ENCODE measurements at regions not wholly inside any gene's neighbourhood (a gene's known extent, or its start where the extent isn't known, plus 50 kb on each side); places are given as distances from the start of the nearest gene placed in this dataset.

DNA sequence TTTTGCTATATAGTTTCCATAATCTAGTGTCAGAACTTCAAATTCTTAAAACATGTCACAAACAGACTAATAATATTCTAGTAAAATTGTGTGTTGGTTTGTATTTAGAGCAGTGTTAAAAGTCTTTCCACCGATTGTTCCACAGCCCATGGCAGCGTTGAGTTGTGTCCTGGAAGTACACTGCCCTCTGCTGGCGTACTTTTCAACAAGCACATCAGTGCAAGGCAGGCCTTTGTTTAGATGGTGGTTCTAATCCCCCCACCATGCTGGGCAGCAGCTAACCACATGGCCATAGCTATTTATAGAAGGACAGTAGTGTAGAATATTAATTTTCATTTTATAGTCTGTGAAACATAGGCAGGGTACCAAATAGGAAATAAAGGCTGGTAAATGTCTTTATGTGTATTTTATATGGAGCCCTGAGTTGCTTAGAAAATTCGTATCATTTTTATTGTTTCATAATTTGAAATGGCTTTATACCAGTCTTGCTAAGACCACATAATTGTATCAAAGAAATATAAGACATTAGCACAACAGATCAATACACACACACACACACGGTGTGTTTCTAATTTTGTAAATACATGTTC is 235.4 kb downstream of the SEC23A start (continued):
- TF ChIP-seq YEATS4 (CRISPR knock-in tag; IDR thresholded peaks at IDR 0.05; ENCODE audit: borderline replicate concordance) (no peak), PITX1 (CRISPR knock-in tag; IDR thresholded peaks at IDR 0.05) (no peak), HMG20B (CRISPR knock-in tag; conservative IDR thresholded peaks at IDR 0.05) (no peak), SRSF9 (IDR thresholded peaks at IDR 0.05; ENCODE audit: borderline replicate concordance, insufficient read depth, low read depth, low read length, poor library complexity, severe bottlenecking) (no peak), KDM6A (CRISPR knock-in tag; IDR thresholded peaks at IDR 0.05; ENCODE audit: low read depth) (no peak), ZNF746 (CRISPR knock-in tag; IDR thresholded peaks at IDR 0.05) (no peak), TBX3 (IDR thresholded peaks at IDR 0.05; ENCODE audit: borderline replicate concordance) (no peak), EEA1 (CRISPR knock-in tag; IDR thresholded peaks at IDR 0.05; ENCODE audit: borderline replicate concordance) (no peak), NCOA5 (CRISPR knock-in tag; IDR thresholded peaks at IDR 0.05) (no peak), PHF21A (CRISPR knock-in tag; IDR thresholded peaks at IDR 0.05) (no peak), AGO2 (optimal IDR thresholded peaks at IDR 0.05; ENCODE audit: low read depth, low read length) (no peak), KLF6 (CRISPR knock-in tag; IDR thresholded peaks at IDR 0.05) (no peak), ZFP90 (CRISPR knock-in tag; IDR thresholded peaks at IDR 0.05; ENCODE audit: borderline replicate concordance) (no peak), ZNF441 (CRISPR knock-in tag; IDR thresholded peaks at IDR 0.05; ENCODE audit: borderline replicate concordance) (no peak), ZNF569 (CRISPR knock-in tag; IDR thresholded peaks at IDR 0.05; ENCODE audit: borderline replicate concordance) (no peak), MED13 (CRISPR knock-in tag; IDR thresholded peaks at IDR 0.05) (no peak), KDM2A (CRISPR knock-in tag; IDR thresholded peaks at IDR 0.05; ENCODE audit: borderline replicate concordance, low read depth) (peak; percentile 59; the same call in 1 of the 2 replicates), CBFB (CRISPR knock-in tag; IDR thresholded peaks at IDR 0.05) (no peak)
- TF ChIP-seq, protein P1, sequence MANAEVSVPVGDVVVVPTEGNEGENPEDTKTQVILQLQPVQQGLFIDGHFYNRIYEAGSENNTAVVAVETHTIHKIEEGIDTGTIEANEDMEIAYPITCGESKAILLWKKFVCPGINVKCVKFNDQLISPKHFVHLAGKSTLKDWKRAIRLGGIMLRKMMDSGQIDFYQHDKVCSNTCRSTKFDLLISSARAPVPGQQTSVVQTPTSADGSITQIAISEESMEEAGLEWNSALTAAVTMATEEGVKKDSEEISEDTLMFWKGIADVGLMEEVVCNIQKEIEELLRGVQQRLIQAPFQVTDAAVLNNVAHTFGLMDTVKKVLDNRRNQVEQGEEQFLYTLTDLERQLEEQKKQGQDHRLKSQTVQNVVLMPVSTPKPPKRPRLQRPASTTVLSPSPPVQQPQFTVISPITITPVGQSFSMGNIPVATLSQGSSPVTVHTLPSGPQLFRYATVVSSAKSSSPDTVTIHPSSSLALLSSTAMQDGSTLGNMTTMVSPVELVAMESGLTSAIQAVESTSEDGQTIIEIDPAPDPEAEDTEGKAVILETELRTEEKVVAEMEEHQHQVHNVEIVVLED (CRISPR knock-in tag; IDR thresholded peaks at IDR 0.05; ENCODE audit: borderline replicate concordance), result peak; percentile 23; the same call in 1 of the 2 replicates
- TF ChIP-seq, protein P2, sequence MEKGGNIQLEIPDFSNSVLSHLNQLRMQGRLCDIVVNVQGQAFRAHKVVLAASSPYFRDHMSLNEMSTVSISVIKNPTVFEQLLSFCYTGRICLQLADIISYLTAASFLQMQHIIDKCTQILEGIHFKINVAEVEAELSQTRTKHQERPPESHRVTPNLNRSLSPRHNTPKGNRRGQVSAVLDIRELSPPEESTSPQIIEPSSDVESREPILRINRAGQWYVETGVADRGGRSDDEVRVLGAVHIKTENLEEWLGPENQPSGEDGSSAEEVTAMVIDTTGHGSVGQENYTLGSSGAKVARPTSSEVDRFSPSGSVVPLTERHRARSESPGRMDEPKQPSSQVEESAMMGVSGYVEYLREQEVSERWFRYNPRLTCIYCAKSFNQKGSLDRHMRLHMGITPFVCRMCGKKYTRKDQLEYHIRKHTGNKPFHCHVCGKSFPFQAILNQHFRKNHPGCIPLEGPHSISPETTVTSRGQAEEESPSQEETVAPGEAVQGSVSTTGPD (CRISPR knock-in tag; IDR thresholded peaks at IDR 0.05), result no peak
- TF ChIP-seq, protein P3, sequence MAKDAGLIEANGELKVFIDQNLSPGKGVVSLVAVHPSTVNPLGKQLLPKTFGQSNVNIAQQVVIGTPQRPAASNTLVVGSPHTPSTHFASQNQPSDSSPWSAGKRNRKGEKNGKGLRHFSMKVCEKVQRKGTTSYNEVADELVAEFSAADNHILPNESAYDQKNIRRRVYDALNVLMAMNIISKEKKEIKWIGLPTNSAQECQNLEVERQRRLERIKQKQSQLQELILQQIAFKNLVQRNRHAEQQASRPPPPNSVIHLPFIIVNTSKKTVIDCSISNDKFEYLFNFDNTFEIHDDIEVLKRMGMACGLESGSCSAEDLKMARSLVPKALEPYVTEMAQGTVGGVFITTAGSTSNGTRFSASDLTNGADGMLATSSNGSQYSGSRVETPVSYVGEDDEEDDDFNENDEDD (CRISPR knock-in tag; IDR thresholded peaks at IDR 0.05; ENCODE audit: borderline replicate concordance), result no peak
- TF ChIP-seq, protein P4, sequence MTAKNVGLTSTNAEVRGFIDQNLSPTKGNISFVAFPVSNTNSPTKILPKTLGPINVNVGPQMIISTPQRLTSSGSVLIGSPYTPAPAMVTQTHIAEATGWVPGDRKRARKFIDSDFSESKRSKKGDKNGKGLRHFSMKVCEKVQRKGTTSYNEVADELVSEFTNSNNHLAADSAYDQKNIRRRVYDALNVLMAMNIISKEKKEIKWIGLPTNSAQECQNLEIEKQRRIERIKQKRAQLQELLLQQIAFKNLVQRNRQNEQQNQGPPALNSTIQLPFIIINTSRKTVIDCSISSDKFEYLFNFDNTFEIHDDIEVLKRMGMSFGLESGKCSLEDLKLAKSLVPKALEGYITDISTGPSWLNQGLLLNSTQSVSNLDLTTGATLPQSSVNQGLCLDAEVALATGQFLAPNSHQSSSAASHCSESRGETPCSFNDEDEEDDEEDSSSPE (CRISPR knock-in tag; IDR thresholded peaks at IDR 0.05), result 0 out of 2 replicates have a peak, but pooled peaks have one; percentile 16
- TF ChIP-seq, protein P5, sequence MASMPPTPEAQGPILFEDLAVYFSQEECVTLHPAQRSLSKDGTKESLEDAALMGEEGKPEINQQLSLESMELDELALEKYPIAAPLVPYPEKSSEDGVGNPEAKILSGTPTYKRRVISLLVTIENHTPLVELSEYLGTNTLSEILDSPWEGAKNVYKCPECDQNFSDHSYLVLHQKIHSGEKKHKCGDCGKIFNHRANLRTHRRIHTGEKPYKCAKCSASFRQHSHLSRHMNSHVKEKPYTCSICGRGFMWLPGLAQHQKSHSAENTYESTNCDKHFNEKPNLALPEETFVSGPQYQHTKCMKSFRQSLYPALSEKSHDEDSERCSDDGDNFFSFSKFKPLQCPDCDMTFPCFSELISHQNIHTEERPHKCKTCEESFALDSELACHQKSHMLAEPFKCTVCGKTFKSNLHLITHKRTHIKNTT (CRISPR knock-in tag; IDR thresholded peaks at IDR 0.05), result no peak
- TF ChIP-seq, protein P6, sequence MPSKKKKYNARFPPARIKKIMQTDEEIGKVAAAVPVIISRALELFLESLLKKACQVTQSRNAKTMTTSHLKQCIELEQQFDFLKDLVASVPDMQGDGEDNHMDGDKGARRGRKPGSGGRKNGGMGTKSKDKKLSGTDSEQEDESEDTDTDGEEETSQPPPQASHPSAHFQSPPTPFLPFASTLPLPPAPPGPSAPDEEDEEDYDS (CRISPR knock-in tag; IDR thresholded peaks at IDR 0.05), result 0 out of 2 replicates have a peak, but pooled peaks have one; percentile 11

All from HepG2 (cell line).